Mesendoderm (in vitro differentiated cells): ENCODE measurements at regions not wholly inside any gene's neighbourhood (a gene's known extent, or its start where the extent isn't known, plus 50 kb on each side); places are given as distances from the start of the nearest gene placed in this dataset.
A peak's percentile ranks its signal among the peaks of the same experiment; 100 is the strongest.
"Not testable (repeated sequence)": the region's sequence is repeated elsewhere in the genome, so short reads cannot be mapped to it uniquely, and the experiment has no call there.

Experiments
- DNase-seq: peaks from one replicate; pipeline ENCODE4 v3.0.0; 2013
- H2AK5ac ChIP-seq: 2 replicates; pipeline ENCODE4 v1.6.1; 2013; ENCODE audit warnings: low read length, inconsistent platforms
- H2BK120ac ChIP-seq: 2 replicates; pipeline ENCODE4 v1.6.1; 2013; ENCODE audit warnings: low read depth, mild to moderate bottlenecking, low read length, moderate library complexity, mixed read lengths
- H2BK15ac ChIP-seq: replicated peaks from 2 replicates; pipeline ENCODE4 v1.6.1; 2013; ENCODE audit warnings: low read depth, mild to moderate bottlenecking, moderate library complexity
- H2BK5ac ChIP-seq: 2 replicates; pipeline ENCODE4 v1.6.1; 2013; ENCODE audit warnings: low read length, inconsistent platforms
- H3K18ac ChIP-seq: 2 replicates; pipeline ENCODE4 v1.6.1; 2013; ENCODE audit warnings: mild to moderate bottlenecking, low read length, mixed read lengths
- H3K23ac ChIP-seq: one replicate; pipeline ENCODE4 v1.6.1; 2013; ENCODE audit warnings: low read length
- H3K27ac ChIP-seq: 2 replicates; pipeline ENCODE4 v1.5.1; 2013; ENCODE audit warnings: low read depth, mild to moderate bottlenecking, inconsistent platforms, low read length, moderate library complexity
- H3K27me3 ChIP-seq: 2 replicates; pipeline ENCODE4 v1.6.1; 2013; ENCODE audit warnings: low read length, control low read depth, mild to moderate bottlenecking, inconsistent platforms; ENCODE audit not compliant: insufficient read depth, poor library complexity
- H3K36me3 ChIP-seq: 2 replicates; pipeline ENCODE4 v1.6.1; 2013; ENCODE audit warnings: low read length, inconsistent platforms; ENCODE audit not compliant: control insufficient read depth, insufficient read depth
- H3K4ac ChIP-seq: one replicate; pipeline ENCODE4 v1.6.1; 2013; ENCODE audit warnings: low read depth, mild to moderate bottlenecking, low read length, moderate library complexity
- H3K4me1 ChIP-seq: 2 replicates; pipeline ENCODE4 v1.6.1; 2013; ENCODE audit warnings: low read depth, low read length, inconsistent platforms; ENCODE audit not compliant: control insufficient read depth
- H3K4me2 ChIP-seq: 2 replicates; pipeline ENCODE4 v1.6.1; 2013; ENCODE audit warnings: low read length
- H3K4me3 ChIP-seq: 2 replicates; pipeline ENCODE4 v1.5.1; 2013; ENCODE audit warnings: mild to moderate bottlenecking, low read length
- H3K56ac ChIP-seq: one replicate; pipeline ENCODE4 v1.6.1; 2013; ENCODE audit warnings: low read length
- H3K79me1 ChIP-seq: 2 replicates; pipeline ENCODE4 v1.6.1; 2013; ENCODE audit warnings: low read length, inconsistent platforms
- H3K79me2 ChIP-seq: 2 replicates; pipeline ENCODE4 v1.6.1; 2013; ENCODE audit warnings: mild to moderate bottlenecking, low read length; ENCODE audit not compliant: control insufficient read depth, insufficient read depth
- H3K9ac ChIP-seq: 2 replicates; pipeline ENCODE4 v1.6.1; 2013; ENCODE audit warnings: low read length, inconsistent platforms
- H4K5ac ChIP-seq: one replicate; pipeline ENCODE4 v1.6.1; 2013; ENCODE audit warnings: low read length
- H4K8ac ChIP-seq: one replicate; pipeline ENCODE4 v1.6.1; 2013; ENCODE audit warnings: low read depth, mild to moderate bottlenecking, control low read depth, low read length, moderate library complexity
- WGBS: extraction: QIAGEN DNeasy Blood & Tissue Kit; methylation state at CpG from one replicate; pipeline ENCODE4 v1.1.7; 2013; ENCODE audit warnings: low lambda C conversion rate, missing lambda C conversion rate; ENCODE audit not compliant: insufficient coverage; ENCODE audit errors: extremely low coverage; 5-methylcytosine and 5-hydroxymethylcytosine counted together

- H3K23ac ChIP-seq = no peak overlapping the region
- no peak overlapping the region for H2BK120ac ChIP-seq
- H3K27ac ChIP-seq = no peak overlapping the region
- no peaks in the 10 kb centered on the region for H3K79me1 ChIP-seq
- H2AK5ac ChIP-seq = no peak overlapping the region
- no peak overlapping the region for H3K56ac ChIP-seq
- H3K18ac ChIP-seq = no peak overlapping the region
- H3K4me3 ChIP-seq = no peak overlapping the region
- H3K79me2 ChIP-seq = no peaks in the 10 kb centered on the region
- H3K9ac ChIP-seq = no peak overlapping the region
- no peaks in the 10 kb centered on the region for H3K4me1 ChIP-seq
- no peak overlapping the region for H4K8ac ChIP-seq
- H3K4ac ChIP-seq = no peak overlapping the region
- no peak overlapping the region for H3K4me2 ChIP-seq
- no peaks in the 10 kb centered on the region for H3K27me3 ChIP-seq
- no CpG with 5 or more reads among the region's 4 CpGs for WGBS
- H4K5ac ChIP-seq = no peak overlapping the region
- no peak for DNase-seq
- no peak overlapping the region for H2BK5ac ChIP-seq
- H3K36me3 ChIP-seq = no peaks in the 10 kb centered on the region
- no peak overlapping the region for H2BK15ac ChIP-seq
Measured at GRCh38 chr10:84860855-84861254, 532.5 kb downstream of the CCSER2 start.

GRCh38 chr10:84862551-84862950 is 534.2 kb downstream of the CCSER2 start:
- H3K18ac ChIP-seq = peak overlapping the region; percentile 14
- H3K56ac ChIP-seq = no peak overlapping the region
- H3K79me1 ChIP-seq = no peaks in the 10 kb centered on the region
- no CpG with 5 or more reads among the region's 1 CpG for WGBS
- no peak overlapping the region for H3K4me3 ChIP-seq
- H2BK5ac ChIP-seq = no peak overlapping the region
- no peak overlapping the region for H2BK120ac ChIP-seq
- no peak overlapping the region for H2AK5ac ChIP-seq
- H3K4me2 ChIP-seq = no peak overlapping the region
- H3K9ac ChIP-seq = no peak overlapping the region
- no peak overlapping the region for H3K27ac ChIP-seq
- no peak overlapping the region for H3K4ac ChIP-seq
- H3K4me1 ChIP-seq = no peaks in the 10 kb centered on the region
- no peak for DNase-seq
- H3K79me2 ChIP-seq = no peaks in the 10 kb centered on the region
- no peaks in the 10 kb centered on the region for H3K27me3 ChIP-seq
- H3K23ac ChIP-seq = no peak overlapping the region
- no peaks in the 10 kb centered on the region for H3K36me3 ChIP-seq
- H4K5ac ChIP-seq = no peak overlapping the region
- no peak overlapping the region for H4K8ac ChIP-seq
- H2BK15ac ChIP-seq = no peak overlapping the region

DNA sequence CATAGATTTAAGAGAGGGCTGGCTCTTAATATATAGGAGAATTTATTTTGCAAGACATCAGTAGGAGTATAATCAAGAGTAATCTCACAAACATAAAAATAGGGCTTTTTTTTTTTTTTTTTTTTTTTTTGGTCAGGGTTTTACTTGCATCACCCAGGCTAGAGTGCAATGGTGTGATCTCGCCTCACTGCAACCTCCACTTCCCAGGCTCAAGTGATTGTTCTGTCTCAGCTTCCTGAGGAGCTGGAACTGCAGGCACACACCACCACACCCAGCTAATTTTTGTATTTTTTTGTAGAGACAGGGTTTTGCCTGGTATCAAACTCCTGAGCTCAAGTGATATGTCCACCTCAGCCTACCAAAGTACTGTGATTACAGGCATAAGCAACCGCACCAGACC is 535.3 kb downstream of the CCSER2 start:
- peak; percentile 56 for DNase-seq
- no peak overlapping the region for H2AK5ac ChIP-seq
- no peaks in the 10 kb centered on the region for H3K79me2 ChIP-seq
- no peak overlapping the region for H4K8ac ChIP-seq
- H3K4me1 ChIP-seq = no peaks in the 10 kb centered on the region
- no peak overlapping the region for H3K27ac ChIP-seq
- no peak overlapping the region for H4K5ac ChIP-seq
- no peaks in the 10 kb centered on the region for H3K27me3 ChIP-seq
- no peak overlapping the region for H3K4me3 ChIP-seq
- H3K4me2 ChIP-seq = no peak overlapping the region
- no peak overlapping the region for H2BK15ac ChIP-seq
- H3K18ac ChIP-seq = no peak overlapping the region
- no peaks in the 10 kb centered on the region for H3K36me3 ChIP-seq
- no peak overlapping the region for H3K4ac ChIP-seq
- no peak overlapping the region for H2BK120ac ChIP-seq
- no peak overlapping the region for H3K9ac ChIP-seq
- no peak overlapping the region for H3K23ac ChIP-seq
- H3K56ac ChIP-seq = no peak overlapping the region
- WGBS = no CpG with 5 or more reads among the region's 2 CpGs
- no peak overlapping the region for H2BK5ac ChIP-seq
- no peaks in the 10 kb centered on the region for H3K79me1 ChIP-seq

- no peak overlapping the region for H3K56ac ChIP-seq
- H3K27ac ChIP-seq = no peak overlapping the region
- no peak overlapping the region for H3K4ac ChIP-seq
- H2BK120ac ChIP-seq = no peak overlapping the region
- H4K5ac ChIP-seq = no peak overlapping the region
- H3K79me1 ChIP-seq = no peaks in the 10 kb centered on the region
- H3K18ac ChIP-seq = no peak overlapping the region
- H3K23ac ChIP-seq = no peak overlapping the region
- no peak overlapping the region for H2BK5ac ChIP-seq
- WGBS = no CpG with 5 or more reads among the region's 4 CpGs
- no peak overlapping the region for H4K8ac ChIP-seq
- no peak overlapping the region for H3K4me2 ChIP-seq
- H2AK5ac ChIP-seq = no peak overlapping the region
- no peak overlapping the region for H3K9ac ChIP-seq
- no peak overlapping the region for H3K4me3 ChIP-seq
- H3K4me1 ChIP-seq = no peaks in the 10 kb centered on the region
- no peak for DNase-seq
- H3K36me3 ChIP-seq = no peaks in the 10 kb centered on the region
- H2BK15ac ChIP-seq = no peak overlapping the region
- no peaks in the 10 kb centered on the region for H3K79me2 ChIP-seq
- H3K27me3 ChIP-seq = no peaks in the 10 kb centered on the region
Measured at GRCh38 chr10:84876116-84876999, 548.0 kb downstream of the CCSER2 start.

- H2BK120ac ChIP-seq = no peak overlapping the region
- no peak overlapping the region for H3K23ac ChIP-seq
- no peak overlapping the region for H3K18ac ChIP-seq
- no peak overlapping the region for H2BK15ac ChIP-seq
- no peak for DNase-seq
- no peak overlapping the region for H3K4me3 ChIP-seq
- H2BK5ac ChIP-seq = no peak overlapping the region
- no peak overlapping the region for H3K4me2 ChIP-seq
- no peak overlapping the region for H4K8ac ChIP-seq
- no peaks in the 10 kb centered on the region for H3K36me3 ChIP-seq
- H3K56ac ChIP-seq = no peak overlapping the region
- H4K5ac ChIP-seq = no peak overlapping the region
- no peak overlapping the region for H3K9ac ChIP-seq
- no peak overlapping the region for H2AK5ac ChIP-seq
- no CpG with 5 or more reads among the region's 2 CpGs for WGBS
- H3K27me3 ChIP-seq = no peaks in the 10 kb centered on the region
- no peak overlapping the region for H3K27ac ChIP-seq
- no peak overlapping the region for H3K4ac ChIP-seq
- no peaks in the 10 kb centered on the region for H3K4me1 ChIP-seq
- H3K79me1 ChIP-seq = no peaks in the 10 kb centered on the region
- no peaks in the 10 kb centered on the region for H3K79me2 ChIP-seq
Measured at GRCh38 chr10:84879991-84880390, 551.6 kb downstream of the CCSER2 start.

- H3K9ac ChIP-seq, H3K27ac ChIP-seq, H3K79me1 ChIP-seq, H3K27me3 ChIP-seq, H4K8ac ChIP-seq, H2BK120ac ChIP-seq, H3K56ac ChIP-seq, H2BK5ac ChIP-seq, DNase-seq, H3K79me2 ChIP-seq, H4K5ac ChIP-seq, H3K4me2 ChIP-seq, H3K18ac ChIP-seq, H2BK15ac ChIP-seq, H2AK5ac ChIP-seq, H3K4me1 ChIP-seq, H3K23ac ChIP-seq, H3K36me3 ChIP-seq, H3K4ac ChIP-seq, H3K4me3 ChIP-seq: not testable (repeated sequence)
- WGBS = no CpG with 5 or more reads among the region's 3 CpGs
Measured at GRCh38 chr10:84881696-84882095, 553.3 kb downstream of the CCSER2 start.
